Psoas muscle (tissue), 7 donors: ENCODE measurements at regions not wholly inside any gene's neighbourhood (a gene's known extent, or its start where the extent isn't known, plus 50 kb on each side); places are given as distances from the start of the nearest gene placed in this dataset.

Experiments
- ATAC-seq, 4 donors: fragments of 200-7000 bp; cut with Tn5 transposase; one replicate each; pipeline ENCODE4 v1.9.1; 2020; ENCODE audit warnings: moderate library complexity in 3 of 4, mild to moderate bottlenecking in 2 of 4
- DNase-seq, 2 donors: peaks; one replicate each; pipeline ENCODE4 v3.0.0-alpha.2; 2020
- H3K27ac ChIP-seq: fragments of 200-600 bp; one replicate; pipeline ENCODE4 v1.8.0; 2022
- H3K27me3 ChIP-seq, 3 donors: fragments of 200-600 bp in 1 of 3; one replicate each; pipeline versions ENCODE4 v1.6.1 to v1.8.0; 2013 to 2022; ENCODE audit warnings: low read length in 2 of 3, mild to moderate bottlenecking in 2 of 3, moderate library complexity in 1 of 3; ENCODE audit not compliant: insufficient read depth in 3 of 3
- H3K36me3 ChIP-seq, 2 donors: fragments of 200-600 bp in 1 of 2; one replicate each; pipeline versions ENCODE4 v1.6.1 to v1.8.0; 2013 to 2022; ENCODE audit warnings: low read depth in 1 of 2, mild to moderate bottlenecking in 1 of 2, moderate library complexity in 1 of 2; ENCODE audit not compliant: insufficient read depth in 1 of 2
- H3K4me1 ChIP-seq: fragments of 200-600 bp; one replicate; pipeline ENCODE4 v1.8.0; 2022
- H3K4me3 ChIP-seq: fragments of 200-600 bp; one replicate; pipeline ENCODE4 v1.8.0; 2022; ENCODE audit warnings: mild to moderate bottlenecking
- H3K9me3 ChIP-seq: fragments of 200-600 bp; one replicate; pipeline ENCODE4 v1.8.0; 2022
- CTCF ChIP-seq: fragments of 200-600 bp; IDR thresholded peaks from one replicate; pipeline ENCODE4 v1.8.0; 2022; ENCODE audit warnings: antibody characterized with exemption
- WGBS, 3 donors: extraction: QIAGEN DNeasy Blood & Tissue Kit; methylation state at CpG; one replicate each; pipeline versions ENCODE4 v1.1.6 to v1.1.7; 2013; 5-methylcytosine and 5-hydroxymethylcytosine counted together
- intact Hi-C, 2 donors: fragments of 100-400 bp; cut with DNase I; formaldehyde crosslinking; loops; one replicate each; pipeline versions ENCODE4 v1.11.0 to v1.14.2; 2022
- donor health status: healthy with polysubstance abuse.
- donor health status: DM: no; HTN: no; CAD: no; lungs with moderate emphysema.
- donor health status: Bipolar disorder and iron deficiency.
- donor health status: healthy.
- donor health status: DM: yes; HTN: yes; CAD: no.
- donor health status: DM: no; HTN: no; CAD: no.
- donor health status: DM: yes; HTN: yes; CAD: no.

- H3K9me3 ChIP-seq = no peaks in the 10 kb centered on the region
- TF ChIP-seq CTCF = no peak
- ATAC-seq = no peak
- H3K4me3 ChIP-seq = no peak overlapping the region
- intact Hi-C loops = no loop called here
- no peaks in the 10 kb centered on the region for H3K4me1 ChIP-seq
- WGBS, 3 donors = 0 to 84% (median 77%) methylated on average over 1 of the region's 1 CpG
- no peaks in the 10 kb centered on the region for H3K27me3 ChIP-seq
- no peak for DNase-seq
- no peak overlapping the region for H3K27ac ChIP-seq
- no peaks in the 10 kb centered on the region for H3K36me3 ChIP-seq
Observed at GRCh38 chr3:168883145-168883544, 780.4 kb downstream of the MECOM start.

- H3K4me3 ChIP-seq = no peak overlapping the region
- intact Hi-C loops = no loop called here
- DNase-seq = no peak
- H3K27me3 ChIP-seq = no peaks in the 10 kb centered on the region
- WGBS, 3 donors = 44 to 51% (median 50%) methylated on average over 3 of the region's 3 CpGs
- no peak for ATAC-seq
- no peaks in the 10 kb centered on the region for H3K4me1 ChIP-seq
- no peak for TF ChIP-seq CTCF
- H3K27ac ChIP-seq = no peak overlapping the region
- no peaks in the 10 kb centered on the region for H3K9me3 ChIP-seq
- H3K36me3 ChIP-seq = no peaks in the 10 kb centered on the region
Observed at GRCh38 chr3:168881804-168882203, 781.7 kb downstream of the MECOM start.

GRCh38 chr3:168878655-168879054 lies 782.9 kb upstream of the GOLIM4 start:
- intact Hi-C loops = no loop called here
- Histone ChIP-seq H3K27me3 (no peaks in the 10 kb centered on the region), H3K4me1 (no peaks in the 10 kb centered on the region), H3K4me3 (no peak overlapping the region), H3K9me3 (no peaks in the 10 kb centered on the region), H3K27ac (no peak overlapping the region), H3K36me3 (no peaks in the 10 kb centered on the region)
- WGBS, 3 donors = 69 to 89% (median 85%) methylated on average over 1 of the region's 1 CpG
- TF ChIP-seq CTCF = no peak
- no peak for DNase-seq
- ATAC-seq = no peak

- DNase-seq (no peak), ATAC-seq (no peak)
- H3K9me3 ChIP-seq = no peaks in the 10 kb centered on the region
- no peak overlapping the region for H3K27ac ChIP-seq
- WGBS, 3 donors = 33 to 49% (median 47%) methylated on average over 1 of the region's 1 CpG
- TF ChIP-seq CTCF = no peak
- H3K27me3 ChIP-seq = no peaks in the 10 kb centered on the region
- H3K4me3 ChIP-seq = no peak overlapping the region
- no peaks in the 10 kb centered on the region for H3K4me1 ChIP-seq
- intact Hi-C loops = no loop called here
- H3K36me3 ChIP-seq = no peaks in the 10 kb centered on the region
Observed at GRCh38 chr3:168877899-168878298, 782.2 kb upstream of the GOLIM4 start.

GRCh38 chr3:168876346-168877035 lies 780.8 kb upstream of the GOLIM4 start:
- DNase-seq (no peak), ATAC-seq (peak in 2 of 4 donors; percentile 17 to 35)
- Histone ChIP-seq H3K4me3 (no peak overlapping the region), H3K27me3 (no peaks in the 10 kb centered on the region), H3K27ac (peak overlapping the region; percentile 53), H3K4me1 (no peaks in the 10 kb centered on the region), H3K36me3 (no peaks in the 10 kb centered on the region), H3K9me3 (no peaks in the 10 kb centered on the region)
- no peak for TF ChIP-seq CTCF
- intact Hi-C loops = no loop called here
- 46 to 59% (median 49%) methylated on average over 4 of the region's 4 CpGs for WGBS, 3 donors
